GM19238 (cell line): ENCODE measurements at regions not wholly inside any gene's neighbourhood (a gene's known extent, or its start where the extent isn't known, plus 50 kb on each side); places are given as distances from the start of the nearest gene placed in this dataset.
"Not testable (repeated sequence)": the region's sequence is repeated elsewhere in the genome, so short reads cannot be mapped to it uniquely, and the experiment has no call there.

Experiments
- DNase-seq: peaks from one replicate; pipeline ENCODE4 v3.0.0; 2011; ENCODE audit warnings: low spot score; ENCODE audit not compliant: insufficient read length

DNA sequence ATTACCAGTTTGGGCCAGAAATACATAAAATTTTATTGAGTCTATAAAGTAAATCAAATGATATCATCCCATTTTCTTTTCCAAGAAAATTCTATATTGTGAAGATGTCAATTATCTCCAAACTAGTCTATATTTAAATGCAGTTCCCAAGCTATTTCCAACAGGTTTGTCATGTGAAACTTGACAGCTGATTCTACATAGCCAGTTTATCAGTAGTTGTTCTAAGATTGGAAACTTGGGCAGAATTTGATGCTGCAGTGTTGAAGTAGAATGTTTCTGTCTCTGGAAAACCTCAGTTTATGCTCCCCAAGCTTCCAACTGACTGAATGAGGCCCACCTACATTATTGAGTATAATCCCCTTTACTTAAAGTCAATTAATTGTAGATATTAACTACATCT is 994.1 kb downstream of the PCDH7 start:
- DNase-seq, result no peak

DNA sequence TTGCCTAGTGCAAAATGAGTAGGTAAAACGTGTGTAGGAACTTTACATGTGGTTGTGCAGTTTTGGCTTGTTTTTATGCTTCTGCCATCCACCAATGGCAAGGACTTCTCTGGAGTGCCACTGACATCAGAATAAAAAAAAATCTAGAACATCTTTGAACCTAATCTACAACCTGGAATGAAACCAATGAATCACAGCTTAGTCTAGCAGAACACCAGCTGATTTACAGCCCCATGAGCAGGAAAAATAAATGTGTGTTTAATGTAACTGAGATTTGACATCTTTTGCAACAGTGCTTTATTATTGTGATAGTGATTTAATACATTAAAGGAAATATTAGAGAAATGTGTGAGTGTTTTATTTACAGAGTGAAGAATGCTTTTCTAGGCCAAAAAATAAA is 995.1 kb downstream of the PCDH7 start:
- no peak for DNase-seq

DNA sequence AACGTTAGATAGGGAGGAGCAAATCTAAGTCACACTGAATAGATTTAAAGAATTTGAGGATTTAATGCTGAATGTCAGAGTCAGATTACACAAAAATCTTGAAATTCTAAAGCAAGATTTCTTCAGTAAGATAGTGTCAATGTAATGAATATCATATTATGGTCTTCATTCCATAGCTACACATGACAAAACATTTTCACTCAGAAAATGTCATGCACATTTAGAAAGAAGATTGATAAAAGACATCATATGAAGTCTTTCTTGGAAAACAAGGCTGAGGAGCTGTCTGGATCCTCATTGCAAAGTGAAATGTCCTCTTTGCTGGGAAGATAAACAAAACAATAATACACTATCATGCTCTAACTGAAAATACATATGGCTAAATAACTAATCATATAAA is 1006.9 kb downstream of the PCDH7 start:
- DNase-seq, result no peak

DNA sequence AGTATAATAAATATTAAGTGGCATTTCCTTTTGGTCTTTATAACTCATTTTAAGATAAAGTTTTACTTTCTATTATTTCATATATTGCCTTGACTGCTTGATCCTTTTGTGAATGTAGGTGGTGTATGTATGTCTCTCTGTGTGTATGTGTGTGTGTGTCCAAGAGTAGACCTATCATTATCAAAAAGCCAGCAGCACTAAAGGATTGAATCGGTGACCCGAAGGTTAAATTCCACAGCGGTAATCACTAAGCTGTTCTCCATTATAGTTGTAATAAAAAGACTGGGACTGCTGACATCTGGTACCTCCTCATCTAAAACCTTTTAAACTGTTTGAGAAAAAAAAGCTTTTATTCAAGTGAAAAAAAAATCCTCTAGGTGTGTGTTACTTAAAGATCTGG is 1014.8 kb downstream of the PCDH7 start:
- DNase-seq, result no peak

DNA sequence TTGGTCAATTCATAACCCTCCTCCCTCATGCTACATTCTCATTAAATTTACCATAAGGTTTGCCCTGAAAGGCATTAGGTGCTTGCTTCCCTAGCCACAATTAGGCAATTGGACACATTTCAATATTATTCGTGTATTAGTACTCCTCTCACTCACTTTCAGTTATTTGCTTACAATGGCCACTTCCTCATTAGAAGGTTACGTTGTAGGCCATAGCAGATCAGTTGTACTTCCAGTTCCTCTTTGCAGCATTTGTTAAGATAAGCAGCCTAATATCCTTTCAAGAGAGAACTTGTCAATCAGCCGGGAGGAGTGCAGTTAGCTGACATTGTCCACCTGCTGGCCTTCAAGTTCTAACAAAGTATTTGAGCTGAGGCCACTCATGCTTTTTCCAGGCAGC is 1017.2 kb downstream of the PCDH7 start:
- no peak for DNase-seq

DNA sequence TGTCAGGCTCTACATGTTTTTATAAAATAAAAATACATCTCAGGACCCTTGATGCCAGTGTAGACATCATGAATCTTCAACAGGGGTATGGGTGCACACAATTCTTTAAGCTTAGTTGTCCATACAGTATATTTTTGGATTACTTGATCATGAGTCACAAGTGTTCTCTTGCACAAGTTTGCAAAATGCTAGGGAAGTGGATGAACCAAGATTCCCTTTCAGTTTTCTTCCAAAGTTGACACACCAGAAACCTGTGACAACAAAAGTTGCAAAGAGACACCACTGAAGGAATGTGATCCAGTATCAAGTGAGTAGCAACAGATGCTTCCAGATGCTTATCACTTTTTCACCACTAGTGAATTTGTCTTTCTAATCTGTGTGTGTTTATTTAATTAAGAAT is 1021.2 kb downstream of the PCDH7 start:
- no peak for DNase-seq

DNA sequence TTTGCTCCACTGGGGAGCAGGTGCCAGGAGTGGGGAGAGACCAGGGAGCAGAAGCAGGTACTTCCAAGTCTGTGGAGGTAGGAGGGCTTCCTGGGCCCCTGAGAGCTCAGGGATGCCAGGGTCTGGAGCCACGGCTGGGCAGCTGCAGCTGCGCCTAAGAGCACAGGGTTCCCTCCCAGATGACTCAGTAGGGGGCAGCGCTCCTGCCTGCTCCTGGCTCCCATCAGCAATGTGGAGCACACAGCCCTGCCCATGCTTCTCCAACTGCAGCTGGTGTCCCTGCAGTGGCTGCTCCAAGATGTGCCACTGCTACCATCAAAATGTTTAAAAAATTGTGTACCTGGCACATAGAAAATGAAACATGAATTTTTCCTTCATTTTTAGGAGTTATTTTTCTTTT is 1028.2 kb downstream of the PCDH7 start:
- DNase-seq, result no peak

DNA sequence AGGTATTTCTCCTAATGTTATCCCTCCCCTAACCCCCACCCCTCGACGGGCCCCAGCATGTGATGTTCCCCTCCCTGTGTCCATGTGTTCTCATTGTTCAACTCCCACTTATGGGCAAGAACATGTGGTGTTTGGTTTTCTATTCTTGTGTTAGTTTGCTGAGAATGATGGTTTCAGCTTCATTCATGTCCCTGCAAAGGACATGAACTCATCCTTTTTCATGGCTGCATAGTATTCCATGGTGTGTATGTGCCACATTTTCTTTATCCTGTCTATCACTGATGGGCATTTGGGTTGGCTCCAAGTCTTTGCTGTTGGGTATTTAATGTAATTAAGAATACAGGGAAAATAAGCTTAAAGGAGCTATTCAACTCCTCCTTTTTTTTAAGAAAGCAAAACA is 1030.4 kb downstream of the PCDH7 start:
- not testable (repeated sequence) for DNase-seq

DNA sequence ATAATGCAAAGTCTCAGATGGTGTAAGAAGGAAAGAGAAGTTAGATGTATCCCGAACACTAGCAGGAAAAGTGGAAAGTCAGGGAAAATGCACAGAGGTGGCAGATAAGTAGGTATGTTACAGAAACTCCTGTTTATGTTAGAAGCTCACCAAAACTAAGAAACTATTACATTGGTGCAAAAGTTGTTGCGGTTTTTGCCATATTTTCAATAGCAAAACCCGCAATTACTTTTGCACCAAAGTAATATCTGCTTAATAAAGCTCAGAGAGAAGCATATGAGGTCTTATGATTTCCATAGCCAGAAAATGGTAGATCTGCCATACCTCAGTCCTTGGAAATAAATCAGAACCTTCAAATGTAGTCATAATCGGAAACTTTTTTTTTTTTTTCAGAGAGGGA is 1035.6 kb downstream of the PCDH7 start:
- no peak for DNase-seq

DNA sequence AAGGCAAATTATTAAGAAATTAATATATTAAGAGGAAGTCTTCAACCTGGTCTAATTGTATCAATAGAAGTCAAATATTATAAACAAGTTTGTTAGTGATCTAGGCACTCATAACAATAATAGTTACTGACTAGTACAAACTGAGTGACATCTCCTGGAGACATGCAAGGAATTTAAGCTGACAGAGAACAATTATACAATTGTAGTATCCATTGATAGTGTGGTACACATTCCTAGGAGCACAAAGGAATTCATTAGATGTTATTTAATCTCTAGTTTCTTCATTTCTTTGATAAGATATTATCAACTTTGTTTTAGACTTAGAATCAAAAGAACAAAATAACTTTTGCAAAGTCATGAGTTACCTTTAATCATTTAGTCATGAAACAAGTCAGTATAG is 1048.6 kb downstream of the PCDH7 start:
- no peak for DNase-seq

DNA sequence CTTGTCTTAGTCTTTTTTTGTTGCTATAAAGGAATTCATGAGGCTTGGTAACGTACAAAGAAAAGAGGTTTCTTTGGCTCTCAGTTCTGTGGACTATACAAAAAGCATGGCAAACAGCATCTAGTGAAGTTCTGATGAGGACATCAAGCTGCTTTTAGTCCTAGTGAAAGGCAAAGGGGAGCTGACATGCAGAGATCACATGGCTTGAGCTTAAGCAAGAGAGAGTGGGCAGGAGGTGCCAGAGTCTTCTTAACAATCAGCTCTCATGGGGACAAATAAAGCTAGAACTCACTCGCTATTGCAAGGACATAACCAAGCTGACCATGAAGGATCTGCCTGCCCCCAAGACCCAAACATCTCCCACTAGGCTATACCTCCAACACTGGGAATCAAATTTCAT is 1063.1 kb downstream of the PCDH7 start:
- no peak for DNase-seq

DNA sequence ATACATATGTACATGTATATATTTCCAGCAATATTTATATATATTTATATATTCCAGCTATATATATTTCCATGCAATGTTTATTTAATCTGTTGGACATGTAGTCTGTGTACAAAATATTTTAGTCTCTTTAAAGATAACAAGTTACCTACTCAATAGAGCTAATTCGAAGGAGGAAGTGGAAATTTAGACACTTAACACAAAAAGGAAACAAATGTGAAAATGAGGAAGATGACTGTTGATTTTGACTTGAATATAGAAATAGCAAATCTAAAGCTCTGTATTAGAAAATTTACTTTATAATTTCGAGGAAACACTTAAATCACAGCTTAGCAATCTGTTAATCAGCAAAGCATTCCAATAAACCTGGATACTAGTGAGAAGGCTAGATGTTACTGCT is 1064.4 kb downstream of the PCDH7 start:
- no peak for DNase-seq

DNA sequence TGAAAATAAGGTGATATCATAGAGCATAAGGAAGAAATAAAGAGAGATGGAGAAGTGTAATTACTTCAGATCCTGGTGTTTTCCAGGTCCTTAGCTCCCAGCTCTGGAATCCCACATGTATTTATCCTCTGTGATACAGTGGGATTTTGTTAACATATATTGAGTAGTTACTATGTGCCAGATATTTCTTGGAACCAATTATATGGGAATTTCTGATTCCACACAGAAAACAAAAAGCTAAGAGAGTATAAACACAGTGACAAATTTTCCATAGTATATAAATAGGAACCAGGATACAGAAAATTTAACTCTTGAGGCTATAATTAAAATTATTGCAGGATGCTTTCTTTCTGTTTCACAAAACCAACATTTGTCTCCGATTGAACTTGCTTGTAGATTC is 1067.5 kb downstream of the PCDH7 start:
- DNase-seq, result no peak

DNA sequence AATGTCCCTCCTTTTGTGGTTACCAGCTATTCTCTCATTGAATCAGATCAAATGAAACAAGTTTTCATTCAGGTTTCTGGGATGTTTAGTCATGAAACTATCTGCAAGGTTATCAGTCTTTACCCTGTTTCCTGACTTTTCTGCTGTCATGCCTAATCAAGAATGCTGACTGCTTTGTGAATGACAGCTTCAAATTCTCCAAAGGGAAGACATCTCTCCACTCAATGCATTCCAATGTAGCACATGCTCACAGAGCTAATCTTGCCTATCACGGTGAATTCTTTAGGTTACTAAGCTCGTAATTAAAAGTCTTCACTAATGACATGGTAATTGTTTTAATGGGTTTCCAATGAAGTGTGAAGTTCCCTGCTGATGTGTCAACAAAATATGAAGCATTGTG is 1068.5 kb downstream of the PCDH7 start:
- no peak for DNase-seq

DNA sequence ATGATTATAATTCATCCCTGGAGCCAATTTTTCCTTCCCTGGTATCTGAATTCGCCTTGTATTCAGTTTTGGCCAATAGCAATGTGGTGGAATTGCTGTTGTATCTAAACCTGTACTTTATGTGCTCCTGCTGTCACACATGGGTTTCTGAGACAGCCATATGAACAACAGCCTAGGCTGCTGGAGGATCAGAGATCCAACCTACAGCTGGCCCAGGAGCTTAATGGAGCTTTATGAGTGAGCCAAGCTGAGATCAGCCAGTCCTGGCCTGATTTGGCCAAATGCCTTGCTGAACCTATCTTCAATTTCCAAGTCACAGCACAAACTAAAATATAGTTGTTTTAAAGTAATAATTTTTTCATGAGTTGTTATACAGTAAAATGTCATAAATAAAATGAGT is 1071.5 kb downstream of the PCDH7 start:
- no peak for DNase-seq

DNA sequence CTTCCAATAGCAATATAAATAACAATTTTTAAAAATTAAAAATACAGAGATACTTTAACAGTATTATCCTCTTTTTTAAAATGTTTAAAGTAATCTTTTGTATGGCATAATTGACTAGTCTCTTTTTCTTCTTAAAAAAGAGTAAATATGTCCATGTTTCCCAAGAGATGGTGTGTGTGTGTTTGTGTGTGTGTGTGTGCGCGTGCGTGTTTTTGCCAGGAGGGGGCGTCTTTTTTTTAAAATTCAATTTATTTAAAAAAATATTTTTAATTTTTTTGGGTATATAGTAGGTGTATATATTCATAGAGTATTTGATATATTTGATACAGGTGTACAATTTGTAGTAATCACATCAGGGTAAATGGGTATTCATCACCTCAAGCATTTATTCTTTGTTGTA is 1073.7 kb downstream of the PCDH7 start:
- DNase-seq, result no peak

DNA sequence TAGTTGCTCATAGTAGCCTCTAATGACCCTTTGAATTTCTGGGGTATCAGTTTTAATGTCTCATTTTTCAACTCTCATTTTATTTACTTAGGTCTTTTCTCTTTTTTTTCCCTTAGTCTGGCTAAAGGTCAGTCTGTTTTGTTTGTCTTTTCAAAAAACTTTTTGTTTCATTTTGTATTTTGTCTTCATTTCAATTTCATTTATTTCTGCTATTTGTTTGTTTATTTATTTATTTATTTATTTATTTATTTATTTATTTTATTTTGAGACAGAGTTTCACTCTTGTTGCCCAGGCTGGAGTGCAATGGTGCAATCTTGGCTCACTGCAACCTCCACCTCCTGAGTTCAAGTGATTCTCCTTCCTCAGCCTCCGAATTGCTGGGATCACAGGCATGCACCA is 1076.9 kb downstream of the PCDH7 start:
- not testable (repeated sequence) for DNase-seq

DNA sequence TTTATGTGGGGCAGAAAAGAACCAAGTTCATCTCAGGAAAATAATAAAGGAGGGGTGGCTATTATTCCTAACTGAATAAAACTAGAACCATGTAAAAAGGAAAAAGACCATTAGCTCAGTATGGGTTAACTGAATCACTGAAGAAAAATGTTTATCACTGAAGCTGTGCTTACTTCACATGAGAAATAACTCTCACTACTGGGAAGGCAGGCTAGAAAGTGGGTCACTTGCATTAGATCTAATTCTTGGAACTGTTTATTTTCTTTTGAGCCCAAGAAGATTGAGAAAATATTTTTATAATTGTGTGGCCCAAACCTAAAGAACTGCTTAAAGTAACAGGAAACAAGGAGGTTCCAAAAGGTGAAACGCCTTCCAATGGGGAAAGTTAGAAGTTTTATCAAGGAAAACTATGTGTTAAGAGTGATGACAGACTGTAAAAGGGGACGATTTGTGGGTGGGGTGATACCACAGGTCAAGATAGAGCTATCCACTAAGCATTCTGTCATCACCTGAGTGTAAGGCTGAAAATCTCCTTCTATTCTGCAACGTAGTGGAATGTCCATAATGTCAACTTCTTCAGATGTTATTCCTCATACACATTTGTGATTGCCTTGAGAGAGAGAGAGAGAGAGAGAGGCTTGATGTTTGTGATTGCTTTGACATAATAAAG is 1083.5 kb downstream of the PCDH7 start:
- DNase-seq, result no peak

DNA sequence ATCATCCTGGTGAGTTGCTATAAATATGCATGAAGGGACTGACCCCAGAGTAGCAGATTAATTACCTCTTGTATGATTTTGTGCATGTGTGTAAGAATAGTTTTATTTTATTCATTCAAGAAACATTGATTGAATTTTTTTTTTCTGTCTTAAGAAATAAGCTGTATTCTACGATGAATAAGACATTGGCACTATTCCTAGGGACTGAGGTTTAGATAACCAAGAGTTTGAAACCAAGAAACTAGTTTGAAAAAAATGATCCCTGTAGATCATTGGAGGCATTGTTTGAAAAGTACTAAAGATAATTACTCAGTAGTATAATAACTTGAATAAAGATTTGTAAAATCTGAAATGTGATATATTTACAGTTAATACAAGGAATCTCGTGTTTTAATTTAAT is 1086.9 kb downstream of the PCDH7 start:
- no peak for DNase-seq

DNA sequence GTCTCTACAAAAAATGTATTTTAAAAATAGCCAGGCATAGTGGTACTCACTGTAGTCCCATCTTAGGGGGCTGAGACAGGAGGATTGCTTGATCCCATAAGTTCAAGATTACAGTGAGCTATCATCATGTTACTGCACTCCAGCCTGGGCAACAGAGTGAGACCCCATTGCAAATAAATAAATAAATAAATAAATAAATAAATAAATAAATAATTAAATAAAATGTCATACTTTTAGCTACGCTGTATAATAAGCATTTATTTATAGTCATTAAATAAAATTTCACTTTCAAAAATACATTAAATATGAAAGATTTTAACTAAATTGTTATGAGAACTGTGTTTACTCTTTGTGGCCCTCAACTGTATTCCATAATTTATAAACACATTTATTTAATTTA is 1124.2 kb downstream of the PCDH7 start:
- DNase-seq, result no peak

DNA sequence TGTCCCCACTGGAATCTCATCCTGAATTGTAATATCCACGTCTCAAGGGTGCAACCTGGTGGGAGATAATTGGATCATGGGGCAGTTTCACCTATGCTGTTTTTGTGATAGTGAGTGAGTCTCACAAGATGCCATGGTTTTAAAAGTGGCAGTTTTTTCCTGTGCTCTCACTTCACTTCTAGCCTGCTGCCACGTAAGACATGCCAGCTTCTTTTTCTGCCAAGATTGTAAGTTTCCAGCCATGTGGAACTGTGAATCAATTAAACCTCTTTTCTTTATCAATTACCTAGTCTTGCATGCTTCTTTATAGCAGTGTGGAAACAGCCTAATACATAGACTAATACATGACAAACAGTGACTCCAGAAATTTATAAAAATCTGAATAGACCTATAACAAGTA is 1131.8 kb downstream of the PCDH7 start:
- DNase-seq, result no peak

DNA sequence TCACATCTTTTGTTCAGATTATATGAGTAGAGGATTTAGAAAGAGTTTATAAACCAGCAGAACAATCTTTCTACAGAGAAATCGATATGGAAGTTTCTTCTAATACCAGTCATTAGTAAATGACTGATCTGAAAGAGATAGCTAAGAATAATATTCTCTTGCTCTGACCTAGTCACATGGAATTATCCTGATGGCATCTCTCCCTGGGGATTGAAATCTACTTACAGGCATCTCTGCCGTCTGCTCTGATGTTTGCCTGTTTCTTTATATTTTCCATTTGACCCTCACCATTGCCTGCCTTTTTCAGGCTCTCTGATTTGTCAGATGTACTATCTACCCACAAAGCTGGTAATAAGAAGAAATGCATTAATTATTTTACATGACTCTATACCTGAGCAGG is 1157.3 kb downstream of the PCDH7 start:
- DNase-seq, result no peak

DNA sequence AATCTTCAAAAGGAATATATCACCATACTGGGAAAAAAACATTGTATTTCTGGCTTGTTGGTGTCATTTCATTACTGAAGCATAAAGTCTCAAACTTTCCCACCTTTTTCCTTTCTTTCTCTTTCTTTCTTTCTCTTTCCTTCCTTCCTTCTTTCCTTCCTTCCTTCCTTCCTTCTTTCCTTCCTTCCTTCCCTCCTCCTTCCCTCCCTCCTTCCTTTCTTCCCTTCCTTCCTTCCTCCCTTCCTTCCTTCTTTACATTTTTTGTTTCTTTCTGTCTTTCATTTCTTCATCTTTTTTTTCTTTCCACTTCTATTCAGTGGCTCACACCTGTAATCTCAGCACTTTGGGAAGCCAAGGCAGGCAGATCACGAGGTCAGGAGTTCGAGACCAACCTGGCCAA is 1160.7 kb downstream of the PCDH7 start:
- not testable (repeated sequence) for DNase-seq

DNA sequence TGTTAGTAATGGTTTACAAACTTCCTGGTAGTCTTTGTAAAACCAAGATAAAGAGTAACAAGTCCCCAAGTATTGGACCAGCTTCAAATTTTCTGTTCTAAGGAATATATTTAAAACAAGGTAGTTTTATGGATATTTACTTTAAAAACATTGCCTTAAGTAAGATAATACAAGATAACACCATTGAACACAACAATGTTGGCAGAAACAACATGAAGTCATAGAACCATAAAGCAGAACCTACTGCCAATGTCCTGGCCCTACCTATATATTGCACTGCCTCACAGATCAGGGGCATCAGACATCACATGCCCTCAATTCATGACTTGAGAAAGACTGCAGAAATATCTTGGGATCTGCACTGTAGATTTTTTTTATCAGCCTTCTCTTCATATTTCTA is 1176.2 kb downstream of the PCDH7 start:
- DNase-seq, result no peak
